ENCODE measurements at regions not wholly inside any gene's neighbourhood (a gene's known extent, or its start where the extent isn't known, plus 50 kb on each side); places are given as distances from the start of the nearest gene placed in this dataset.

DNA sequence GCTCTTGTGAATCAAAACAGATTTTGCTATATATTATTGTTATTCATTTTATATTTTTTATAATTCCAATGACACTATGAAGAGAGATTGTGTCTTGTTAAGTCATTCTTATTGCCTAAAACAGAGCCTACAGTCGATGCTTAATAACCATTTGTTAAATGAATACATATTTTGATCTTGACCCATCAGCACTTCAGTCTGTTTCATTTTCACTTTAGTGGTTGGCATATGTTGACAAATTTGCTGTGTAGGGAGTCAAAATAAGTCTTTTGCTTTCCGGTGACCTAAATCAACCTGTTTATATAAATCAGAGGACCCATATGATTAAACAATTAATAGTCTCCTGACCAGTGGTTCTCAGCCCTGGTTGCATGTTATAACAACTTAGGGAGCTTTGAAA is 97.1 kb downstream of the TXNL1 start:
- no peak for TF ChIP-seq POLR2A (IDR thresholded peaks at IDR 0.05)
- no peak for TF ChIP-seq CTCF (IDR thresholded peaks at IDR 0.05)

All from gastroesophageal sphincter (tissue), 3 donors.